ENCODE measurements at regions not wholly inside any gene's neighbourhood (a gene's known extent, or its start where the extent isn't known, plus 50 kb on each side); places are given as distances from the start of the nearest gene placed in this dataset.

DNA sequence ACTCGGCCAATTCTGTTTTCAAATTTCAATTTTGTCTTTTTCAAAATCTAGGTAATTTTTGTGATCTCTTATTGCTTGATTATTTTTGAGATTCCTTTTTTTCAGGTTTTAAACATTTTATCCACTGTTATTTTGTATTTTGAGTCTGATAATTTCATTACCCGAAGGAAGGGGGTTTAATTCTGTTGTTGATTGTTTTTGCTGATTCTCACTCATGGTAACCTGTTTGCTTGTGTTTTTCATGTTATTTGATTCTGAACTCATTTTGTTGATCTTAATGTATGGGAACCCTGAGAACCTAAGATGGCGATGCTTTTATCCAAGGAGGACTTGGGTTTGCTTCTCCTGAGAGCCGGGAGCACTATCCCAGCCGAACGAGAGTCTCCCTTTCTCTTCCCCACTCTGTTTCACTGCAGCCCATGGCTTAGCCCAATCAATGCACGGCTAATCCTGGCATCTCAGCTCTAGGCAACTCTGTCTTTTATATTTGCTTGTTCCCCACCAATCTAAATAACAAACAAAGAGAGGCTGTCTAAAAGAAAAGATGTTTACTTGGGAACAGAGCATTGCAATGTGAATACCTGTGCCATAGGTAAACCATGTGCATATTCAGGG is 73.2 kb upstream of the ZCCHC2 start:
- DNase-seq, result no peak
- POLR2A ChIA-PET, result no interaction called here

DNA sequence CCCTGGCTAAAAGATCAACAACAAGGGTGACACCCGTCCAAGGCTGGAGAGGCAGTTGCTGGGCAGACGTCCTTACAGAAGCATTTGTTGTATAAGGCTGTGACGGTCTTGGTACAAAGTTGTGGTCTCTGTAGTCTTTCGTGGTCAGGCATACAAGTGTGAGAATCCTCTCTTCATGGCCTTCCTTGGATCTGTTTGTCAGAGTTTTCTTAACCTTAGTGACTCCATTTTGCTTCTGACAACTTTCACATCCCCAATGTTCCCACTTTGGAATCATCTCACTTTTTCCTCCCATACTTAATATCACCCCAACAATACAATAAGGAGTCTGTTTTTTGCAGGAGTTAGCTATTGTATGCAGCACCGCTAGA is 72.7 kb upstream of the ZCCHC2 start:
- ATAC-seq (ENCODE audit: low read depth) (no peak), DNase-seq (no peak)
- H3K27ac Mint-ChIP-seq, result no peak overlapping the region
- TF ChIP-seq, protein P1, sequence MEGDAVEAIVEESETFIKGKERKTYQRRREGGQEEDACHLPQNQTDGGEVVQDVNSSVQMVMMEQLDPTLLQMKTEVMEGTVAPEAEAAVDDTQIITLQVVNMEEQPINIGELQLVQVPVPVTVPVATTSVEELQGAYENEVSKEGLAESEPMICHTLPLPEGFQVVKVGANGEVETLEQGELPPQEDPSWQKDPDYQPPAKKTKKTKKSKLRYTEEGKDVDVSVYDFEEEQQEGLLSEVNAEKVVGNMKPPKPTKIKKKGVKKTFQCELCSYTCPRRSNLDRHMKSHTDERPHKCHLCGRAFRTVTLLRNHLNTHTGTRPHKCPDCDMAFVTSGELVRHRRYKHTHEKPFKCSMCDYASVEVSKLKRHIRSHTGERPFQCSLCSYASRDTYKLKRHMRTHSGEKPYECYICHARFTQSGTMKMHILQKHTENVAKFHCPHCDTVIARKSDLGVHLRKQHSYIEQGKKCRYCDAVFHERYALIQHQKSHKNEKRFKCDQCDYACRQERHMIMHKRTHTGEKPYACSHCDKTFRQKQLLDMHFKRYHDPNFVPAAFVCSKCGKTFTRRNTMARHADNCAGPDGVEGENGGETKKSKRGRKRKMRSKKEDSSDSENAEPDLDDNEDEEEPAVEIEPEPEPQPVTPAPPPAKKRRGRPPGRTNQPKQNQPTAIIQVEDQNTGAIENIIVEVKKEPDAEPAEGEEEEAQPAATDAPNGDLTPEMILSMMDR (IDR thresholded peaks at IDR 0.05), result no peak
- H3K4me1 Mint-ChIP-seq, result no peaks in the 10 kb centered on the region
- intact Hi-C loops (cut with micrococcal nuclease), result no loop called here
- peaks cover 8% of the 10 kb centered on the region for H3K27me3 Mint-ChIP-seq
- H3K4me3 Mint-ChIP-seq, result no peak overlapping the region
- H3K36me3 Mint-ChIP-seq (ENCODE audit: low read depth), result no peaks in the 10 kb centered on the region
- H3K9me3 Mint-ChIP-seq, result no peaks in the 10 kb centered on the region
- POLR2A ChIA-PET, result no interaction called here
- CTCF ChIA-PET, result interaction anchor here (1.2 kb wide), 1 partner anchor 136 kb away, joined by 4 read pairs; no protein-coding TSS in a partner anchor

More for the DNA sequence above, 73.2 kb upstream of the ZCCHC2 start:
- Mint-ChIP-seq H3K9me3 (no peaks in the 10 kb centered on the region), H3K36me3 (ENCODE audit: low read depth) (no peaks in the 10 kb centered on the region), H3K4me1 (no peaks in the 10 kb centered on the region), H3K27me3 (peaks cover 8% of the 10 kb centered on the region), H3K27ac (no peak overlapping the region), H3K4me3 (no peak overlapping the region)
- intact Hi-C loops (cut with micrococcal nuclease), result no loop called here
- TF ChIP-seq, protein P1 (IDR thresholded peaks at IDR 0.05), result no peak
- CTCF ChIA-PET, result no interaction called here
- no peak for ATAC-seq (ENCODE audit: low read depth)

DNA sequence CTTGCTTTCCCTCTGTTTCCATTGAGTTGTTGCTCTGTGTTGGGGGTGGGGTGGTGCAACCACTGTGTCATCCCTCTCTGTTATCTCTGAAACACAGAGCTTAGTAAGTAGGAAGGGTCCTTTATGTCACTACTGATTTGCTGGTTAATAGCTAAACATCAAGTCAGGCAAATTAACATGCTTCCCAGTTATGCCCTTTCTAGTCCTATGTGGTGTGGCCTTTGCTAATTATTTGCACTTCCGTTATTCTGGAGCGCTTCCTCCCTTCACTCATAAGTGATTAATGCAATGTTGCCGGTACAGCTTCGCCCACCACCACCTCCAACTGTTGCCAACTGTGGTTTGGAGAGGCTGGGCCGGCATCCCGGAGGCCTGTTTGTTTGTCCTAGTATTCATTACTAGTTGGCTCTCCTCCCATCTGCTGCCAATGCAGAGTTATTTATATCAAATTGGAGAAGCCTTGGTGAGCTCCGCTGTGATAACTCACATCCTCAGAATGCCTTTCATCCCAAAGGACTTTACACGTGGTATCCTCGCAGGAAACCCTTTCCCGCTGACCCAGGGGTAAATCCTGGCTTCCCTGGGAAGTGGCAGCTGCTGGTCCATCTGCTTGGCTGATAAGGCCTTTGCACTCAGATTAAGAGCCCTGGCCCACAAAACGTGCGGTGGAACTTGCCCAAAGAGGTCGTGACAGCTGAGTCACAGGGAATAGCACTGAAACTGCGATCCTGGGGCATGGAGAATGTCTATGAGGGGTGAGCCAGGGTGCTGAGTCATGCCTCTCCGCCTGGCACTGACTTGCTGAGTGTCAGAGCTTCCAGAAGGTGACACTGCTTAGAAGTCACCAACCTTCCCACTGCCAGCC is 72.0 kb upstream of the ZCCHC2 start:
- Mint-ChIP-seq H3K4me1 (no peaks in the 10 kb centered on the region), H3K27ac (no peak overlapping the region), H3K36me3 (ENCODE audit: low read depth) (no peaks in the 10 kb centered on the region), H3K9me3 (no peaks in the 10 kb centered on the region), H3K4me3 (no peak overlapping the region), H3K27me3 (peaks cover 11% of the 10 kb centered on the region)
- TF ChIP-seq, protein P1 (IDR thresholded peaks at IDR 0.05), result no peak
- ATAC-seq (ENCODE audit: low read depth) (no peak), DNase-seq (no peak)
- CTCF ChIA-PET, result interaction anchor here (1.0 to 1.2 kb wide), 2 partner anchors 55 to 136 kb away, joined by 3 to 4 read pairs; no protein-coding TSS in a partner anchor
- intact Hi-C loops (cut with micrococcal nuclease), result no loop called here
- POLR2A ChIA-PET, result no interaction called here

DNA sequence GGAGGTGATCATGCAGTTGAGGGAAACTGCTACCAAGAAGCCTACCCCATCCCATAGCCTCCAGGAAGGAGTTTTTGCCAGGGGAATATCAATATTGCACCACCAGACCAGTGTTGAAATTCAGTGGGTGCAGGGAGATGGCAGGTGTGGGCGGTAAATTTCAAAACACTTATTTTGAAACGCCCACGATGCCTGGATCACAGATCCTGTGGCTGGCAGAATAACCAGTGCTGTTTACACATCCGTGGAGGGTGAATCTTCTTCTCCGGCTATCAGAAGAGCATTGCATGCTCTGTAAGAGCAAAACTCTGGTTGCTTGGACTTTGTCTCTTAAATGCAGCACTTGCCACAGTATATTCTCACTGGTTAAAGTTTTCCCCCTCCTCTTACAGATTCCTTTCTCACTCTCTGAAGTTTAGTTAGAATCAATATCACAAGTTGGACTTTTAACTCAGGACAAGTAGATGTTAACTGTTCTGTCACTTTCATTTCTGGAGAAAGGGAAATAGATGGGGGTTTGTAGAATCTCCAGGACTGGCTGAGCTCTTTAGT is 70.5 kb upstream of the ZCCHC2 start:
- no peak for ATAC-seq (ENCODE audit: low read depth)
- TF ChIP-seq, protein P1 (IDR thresholded peaks at IDR 0.05), result no peak
- no peak overlapping the region for H3K27ac Mint-ChIP-seq
- H3K36me3 Mint-ChIP-seq (ENCODE audit: low read depth), result no peaks in the 10 kb centered on the region
- no peaks in the 10 kb centered on the region for H3K9me3 Mint-ChIP-seq
- no peak overlapping the region for H3K4me3 Mint-ChIP-seq
- intact Hi-C loops (cut with micrococcal nuclease), result no loop called here
- POLR2A ChIA-PET, result no interaction called here
- no peaks in the 10 kb centered on the region for H3K4me1 Mint-ChIP-seq
- H3K27me3 Mint-ChIP-seq, result peaks cover 11% of the 10 kb centered on the region
- no peak for DNase-seq
- CTCF ChIA-PET, result no interaction called here

DNA sequence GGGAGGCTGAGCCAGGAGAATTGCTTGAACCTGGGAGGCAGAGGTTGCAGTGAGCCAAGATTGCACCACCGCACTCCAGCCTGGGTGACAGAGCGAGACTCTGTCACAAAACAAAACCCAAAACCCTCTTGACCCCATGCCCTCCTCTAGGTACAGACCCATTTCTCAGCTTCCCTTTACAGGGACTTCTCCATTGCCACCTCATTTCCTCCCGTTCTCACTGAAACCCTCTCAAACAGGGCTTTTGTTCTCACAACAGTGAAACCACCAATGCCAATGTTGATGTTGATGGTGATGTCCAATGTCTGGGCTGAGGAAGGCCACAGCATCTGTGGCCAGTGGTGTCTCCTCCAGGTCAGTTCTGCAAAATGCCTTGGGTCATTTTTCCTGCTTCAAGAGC is 69.0 kb upstream of the ZCCHC2 start:
- Mint-ChIP-seq H3K36me3 (ENCODE audit: low read depth) (no peaks in the 10 kb centered on the region), H3K27me3 (peaks cover 9% of the 10 kb centered on the region), H3K27ac (no peak overlapping the region), H3K4me3 (no peak overlapping the region), H3K9me3 (no peaks in the 10 kb centered on the region), H3K4me1 (no peaks in the 10 kb centered on the region)
- TF ChIP-seq, protein P1 (IDR thresholded peaks at IDR 0.05), result no peak
- intact Hi-C loops (cut with micrococcal nuclease), result no loop called here
- ChIA-PET CTCF (no interaction called here), POLR2A (no interaction called here)
- no peak for DNase-seq
- no peak for ATAC-seq (ENCODE audit: low read depth)
